SK-N-MC (cell line): ENCODE measurements at regions not wholly inside any gene's neighbourhood (a gene's known extent, or its start where the extent isn't known, plus 50 kb on each side); places are given as distances from the start of the nearest gene placed in this dataset.

Experiments
- DNase-seq: peaks from one replicate; pipeline ENCODE4 v3.0.0-alpha.2; 2011; ENCODE audit warnings: low read depth, low spot score
- H3K27ac ChIP-seq: fragments of 200-600 bp; sonication (generic); 2 replicates; pipeline ENCODE4 v1.5.1; 2016; ENCODE audit warnings: mixed run types
- H3K36me3 ChIP-seq: fragments of 200-600 bp; sonication (generic); 2 replicates; pipeline ENCODE4 v1.6.1; 2017; ENCODE audit warnings: antibody characterized with exemption, low read length, mixed read lengths; ENCODE audit not compliant: insufficient read depth
- H3K4me3 ChIP-seq: fragments of 200-600 bp; sonication (generic); 2 replicates; pipeline ENCODE4 v1.5.1; 2016
- H3K9ac ChIP-seq: fragments of 200-600 bp; sonication (generic); 2 replicates; pipeline ENCODE4 v1.8.0; 2017; ENCODE audit warnings: mixed run types, mixed read lengths; ENCODE audit not compliant: insufficient read length
- H3K9me3 ChIP-seq: fragments of 200-600 bp; sonication (generic); 2 replicates; pipeline ENCODE4 v1.6.1; 2017; ENCODE audit warnings: low read depth, mild to moderate bottlenecking, antibody characterized with exemption, low read length, moderate library complexity, mixed read lengths
- EZH2 ChIP-seq: fragments of 200-600 bp; sonication (generic); IDR thresholded peaks from one replicate; pipeline ENCODE4 v1.6.1; 2017; ENCODE audit warnings: antibody characterized with exemption
- FOXP2 ChIP-seq: optimal IDR thresholded peaks from 2 replicates; pipeline ENCODE3; 2011; ENCODE audit warnings: mild to moderate bottlenecking, moderate library complexity; ENCODE audit not compliant: insufficient read depth; ENCODE audit errors: extremely low read length, control extremely low read depth
- POLR2AphosphoS5 ChIP-seq: IDR thresholded peaks from 2 replicates; pipeline ENCODE4 v1.6.1; 2012; ENCODE audit warnings: mild to moderate bottlenecking, low read depth, low read length, borderline replicate concordance

- H3K9ac ChIP-seq: no peak overlapping the region
- no peak overlapping the region for H3K27ac ChIP-seq
- no peaks in the 10 kb centered on the region for H3K9me3 ChIP-seq
- H3K36me3 ChIP-seq: no peaks in the 10 kb centered on the region
- TF ChIP-seq POLR2AphosphoS5 (no peak), EZH2 (no peak), FOXP2 (no peak)
- H3K4me3 ChIP-seq: no peak overlapping the region
- no peak for DNase-seq
These were observed 51.3 kb upstream of the CNKSR3 start for GRCh38 chr6:154561750-154562149.

- DNase-seq: no peak
- Histone ChIP-seq H3K36me3 (no peaks in the 10 kb centered on the region), H3K9ac (no peak overlapping the region), H3K4me3 (no peak overlapping the region), H3K27ac (no peak overlapping the region), H3K9me3 (no peaks in the 10 kb centered on the region)
- TF ChIP-seq POLR2AphosphoS5: no peak
These were observed 54.8 kb upstream of the CNKSR3 start for GRCh38 chr6:154565331-154565730.

GRCh38 chr6:154566866-154567265 lies 56.4 kb upstream of the CNKSR3 start:
- H3K9me3 ChIP-seq: no peaks in the 10 kb centered on the region
- no peak for DNase-seq
- no peak overlapping the region for H3K4me3 ChIP-seq
- TF ChIP-seq EZH2: no peak
- no peak for TF ChIP-seq FOXP2
- no peak for TF ChIP-seq POLR2AphosphoS5
- no peaks in the 10 kb centered on the region for H3K36me3 ChIP-seq
- H3K27ac ChIP-seq: no peak overlapping the region
- H3K9ac ChIP-seq: no peak overlapping the region

- H3K36me3 ChIP-seq: no peaks in the 10 kb centered on the region
- no peak overlapping the region for H3K4me3 ChIP-seq
- no peaks in the 10 kb centered on the region for H3K9me3 ChIP-seq
- H3K9ac ChIP-seq: no peak overlapping the region
- no peak overlapping the region for H3K27ac ChIP-seq
- TF ChIP-seq EZH2 (no peak), POLR2AphosphoS5 (no peak), FOXP2 (no peak)
- DNase-seq: no peak
These were observed 57.3 kb upstream of the CNKSR3 start for GRCh38 chr6:154567695-154568220.

GRCh38 chr6:154569156-154569862 lies 58.8 kb upstream of the CNKSR3 start:
- Histone ChIP-seq H3K4me3 (no peak overlapping the region), H3K36me3 (no peaks in the 10 kb centered on the region), H3K9me3 (no peaks in the 10 kb centered on the region), H3K27ac (no peak overlapping the region), H3K9ac (no peak overlapping the region)
- no peak for DNase-seq
- no peak for TF ChIP-seq EZH2
- TF ChIP-seq FOXP2: no peak
- TF ChIP-seq POLR2AphosphoS5: no peak

GRCh38 chr6:154570505-154570904 lies 60.0 kb upstream of the CNKSR3 start:
- H3K9me3 ChIP-seq: no peaks in the 10 kb centered on the region
- H3K27ac ChIP-seq: no peak overlapping the region
- TF ChIP-seq EZH2 (no peak), FOXP2 (no peak), POLR2AphosphoS5 (no peak)

GRCh38 chr6:154572556-154572955 lies 62.1 kb upstream of the CNKSR3 start:
- Histone ChIP-seq H3K4me3 (no peak overlapping the region), H3K27ac (no peak overlapping the region), H3K9ac (no peak overlapping the region), H3K9me3 (no peaks in the 10 kb centered on the region), H3K36me3 (no peaks in the 10 kb centered on the region)
- no peak for DNase-seq
- no peak for TF ChIP-seq EZH2
- TF ChIP-seq FOXP2: no peak
- TF ChIP-seq POLR2AphosphoS5: no peak

More at GRCh38 chr6:154570505-154570904, 60.0 kb upstream of the CNKSR3 start:
- Histone ChIP-seq H3K36me3 (no peaks in the 10 kb centered on the region), H3K9ac (no peak overlapping the region), H3K4me3 (no peak overlapping the region)
- DNase-seq: no peak

- Histone ChIP-seq H3K4me3 (no peak overlapping the region), H3K36me3 (no peaks in the 10 kb centered on the region), H3K9me3 (no peaks in the 10 kb centered on the region), H3K27ac (no peak overlapping the region), H3K9ac (no peak overlapping the region)
- DNase-seq: no peak
- TF ChIP-seq EZH2 (no peak), FOXP2 (no peak), POLR2AphosphoS5 (no peak)
These were observed 67.6 kb upstream of the CNKSR3 start for GRCh38 chr6:154578004-154578559.

- Histone ChIP-seq H3K36me3 (no peaks in the 10 kb centered on the region), H3K4me3 (no peak overlapping the region), H3K9me3 (no peaks in the 10 kb centered on the region), H3K9ac (no peak overlapping the region), H3K27ac (no peak overlapping the region)
- TF ChIP-seq POLR2AphosphoS5 (no peak), FOXP2 (no peak), EZH2 (no peak)
- DNase-seq: no peak
These were observed 68.6 kb upstream of the CNKSR3 start for GRCh38 chr6:154579046-154579445.
